GM20000 (cell line): ENCODE measurements at regions not wholly inside any gene's neighbourhood (a gene's known extent, or its start where the extent isn't known, plus 50 kb on each side); places are given as distances from the start of the nearest gene placed in this dataset.
"Not testable (repeated sequence)": the region's sequence is repeated elsewhere in the genome, so short reads cannot be mapped to it uniquely, and the experiment has no call there.

Source experiments
- DNase-seq: peaks from one replicate; pipeline ENCODE4 v3.0.0; 2012; ENCODE audit warnings: low spot score
- TF ChIP-seq, protein P1 (sequence below): IDR thresholded peaks from 2 replicates; pipeline ENCODE4 v1.5.1; 2012; ENCODE audit warnings: mild to moderate bottlenecking, control low read depth; ENCODE audit errors: extremely low read depth, missing control alignments

- not testable (repeated sequence) for DNase-seq
These were observed 83.2 kb downstream of the POTEB3 start for GRCh38 chr15:21357056-21357455.

DNA sequence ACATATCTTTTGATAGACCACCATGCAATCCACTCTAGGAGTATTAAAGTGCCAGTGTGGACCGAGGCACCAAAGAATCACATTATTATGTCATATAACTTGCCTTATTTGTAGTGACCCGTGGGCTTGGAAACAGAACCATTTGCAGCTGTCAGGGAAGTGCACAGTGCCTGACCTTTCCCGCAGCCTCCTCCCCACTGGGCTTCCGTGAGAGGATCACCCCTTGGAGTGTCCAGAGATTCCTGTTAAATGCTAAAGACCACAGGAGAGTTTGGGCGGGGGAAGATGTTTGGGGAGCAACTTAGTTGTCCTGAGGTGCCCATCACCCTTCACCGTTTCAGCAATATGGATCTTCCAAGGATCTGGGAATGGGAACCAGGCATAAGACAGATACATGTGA lies 84.4 kb downstream of the POTEB3 start:
- DNase-seq: not testable (repeated sequence)

DNA sequence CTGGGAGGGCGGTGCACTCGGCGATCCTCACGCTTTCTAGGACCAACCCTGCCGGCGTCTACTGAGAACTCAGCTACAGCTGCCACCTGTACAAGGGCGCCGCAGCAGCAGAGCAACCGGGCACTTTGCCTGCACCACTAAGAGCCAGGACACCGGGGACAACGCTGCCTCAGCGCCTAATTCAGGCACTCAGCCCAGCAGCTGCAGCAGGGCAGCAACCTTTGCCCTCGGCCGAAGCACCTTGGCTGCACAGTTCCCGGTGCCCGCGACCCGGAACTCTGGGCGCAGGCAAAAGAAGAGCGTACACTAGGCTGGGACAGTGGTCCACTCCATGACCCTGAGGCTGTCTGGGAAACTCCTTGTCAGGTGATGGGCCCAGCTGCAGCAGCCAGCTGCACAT lies 85.7 kb downstream of the POTEB3 start:
- not testable (repeated sequence) for DNase-seq

- DNase-seq: not testable (repeated sequence)
These were observed 87.5 kb downstream of the POTEB3 start for GRCh38 chr15:21352670-21353318.

DNA sequence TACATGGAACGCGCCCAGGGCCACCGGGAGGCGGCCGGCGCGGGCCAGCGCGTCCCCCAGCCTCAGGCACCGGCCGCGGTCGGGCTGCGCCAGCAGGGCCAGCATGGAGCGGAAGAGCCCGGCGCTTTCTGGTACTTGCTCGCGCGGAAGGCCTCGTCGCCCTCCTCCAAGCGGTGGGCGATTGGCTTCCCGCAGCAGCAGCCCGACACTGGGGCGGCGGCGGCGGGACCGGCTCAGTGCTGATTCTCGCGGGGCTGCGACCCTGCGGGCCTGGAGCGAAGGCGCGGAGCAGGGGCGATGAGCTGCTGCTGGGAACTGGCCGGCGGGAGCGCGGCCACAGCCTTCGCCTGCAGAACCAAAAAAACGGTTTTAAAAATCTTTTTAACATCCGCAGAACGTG lies 95.3 kb downstream of the POTEB3 start:
- DNase-seq: not testable (repeated sequence)

DNA sequence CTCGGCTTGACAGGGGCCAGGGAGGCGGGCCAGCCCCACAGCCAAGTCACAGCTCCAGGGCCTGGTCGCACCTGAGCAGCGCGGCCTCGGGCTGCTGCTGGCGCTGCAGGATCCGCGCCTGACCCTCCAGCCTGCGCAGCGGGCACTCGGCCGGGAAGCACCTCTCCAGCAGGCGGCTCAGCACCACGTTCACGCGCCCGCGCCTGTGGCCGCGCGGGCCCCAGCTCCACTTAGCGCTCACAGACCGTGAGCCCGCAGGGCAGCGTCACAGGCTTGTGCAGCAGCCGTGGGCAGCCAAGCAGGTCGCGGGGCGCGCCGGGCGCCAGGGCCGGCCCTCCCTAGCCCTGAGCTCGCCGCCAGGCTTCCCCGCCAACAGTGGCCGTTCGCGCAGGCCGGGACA lies 95.8 kb downstream of the POTEB3 start:
- DNase-seq: not testable (repeated sequence)

DNA sequence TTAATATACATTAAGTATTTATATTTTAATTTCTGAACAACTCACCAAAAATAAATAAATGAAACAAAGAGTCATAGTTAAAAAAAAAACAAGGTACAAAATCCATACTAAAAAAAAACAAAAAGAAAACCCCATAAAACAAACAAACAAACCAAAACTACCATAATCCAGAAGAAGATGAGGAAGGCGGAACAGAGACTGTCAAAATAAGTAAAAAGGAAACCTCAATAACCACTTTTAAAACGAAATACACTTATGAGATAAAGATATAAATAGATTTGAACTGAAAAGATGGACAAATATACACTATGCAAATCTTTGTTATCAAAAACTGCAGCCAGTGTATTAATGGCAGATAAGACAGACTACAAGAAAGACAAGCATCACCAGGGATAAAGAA lies 103.3 kb downstream of the POTEB3 start:
- not testable (repeated sequence) for DNase-seq

DNA sequence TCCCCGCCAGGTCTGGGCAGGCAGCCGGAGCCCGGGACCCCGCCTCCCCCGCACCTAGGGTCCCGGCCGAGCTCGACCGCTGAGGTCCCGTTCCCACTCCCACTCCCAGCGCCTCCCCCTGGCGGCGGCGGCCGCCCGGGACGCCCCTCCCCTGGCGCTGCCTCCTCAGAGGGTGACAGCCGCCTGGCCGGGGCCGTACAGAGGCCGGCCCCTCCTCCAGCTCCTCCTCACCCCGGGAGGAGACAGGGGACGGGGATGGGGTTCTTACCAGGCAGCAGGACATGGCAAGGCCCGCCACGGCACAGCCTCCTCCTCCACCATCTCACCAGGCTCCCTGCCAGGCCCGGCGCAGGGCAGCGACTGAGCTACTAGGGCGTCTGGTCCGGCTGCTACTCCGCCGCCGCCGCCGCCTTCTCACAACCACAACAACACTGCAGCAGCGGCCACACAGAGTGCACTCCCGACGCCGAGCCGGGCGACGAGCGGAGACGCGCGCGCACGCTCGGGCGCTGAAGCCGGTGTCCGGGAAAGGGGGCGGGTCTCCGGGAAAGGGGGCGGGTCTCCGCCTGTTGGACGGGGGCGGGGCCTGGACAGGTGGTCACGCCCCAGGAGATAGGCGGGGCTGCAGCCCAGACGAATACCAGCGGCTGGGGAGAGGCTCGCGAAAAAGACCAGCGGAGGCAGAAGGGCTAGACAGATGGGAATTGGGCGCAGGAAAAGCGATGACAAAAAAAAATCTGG lies 115.4 kb downstream of the POTEB3 start:
- not testable (repeated sequence) for DNase-seq

- DNase-seq: not testable (repeated sequence)
These were observed 155.9 kb downstream of the POTEB3 start for GRCh38 chr15:21284353-21284752.

DNA sequence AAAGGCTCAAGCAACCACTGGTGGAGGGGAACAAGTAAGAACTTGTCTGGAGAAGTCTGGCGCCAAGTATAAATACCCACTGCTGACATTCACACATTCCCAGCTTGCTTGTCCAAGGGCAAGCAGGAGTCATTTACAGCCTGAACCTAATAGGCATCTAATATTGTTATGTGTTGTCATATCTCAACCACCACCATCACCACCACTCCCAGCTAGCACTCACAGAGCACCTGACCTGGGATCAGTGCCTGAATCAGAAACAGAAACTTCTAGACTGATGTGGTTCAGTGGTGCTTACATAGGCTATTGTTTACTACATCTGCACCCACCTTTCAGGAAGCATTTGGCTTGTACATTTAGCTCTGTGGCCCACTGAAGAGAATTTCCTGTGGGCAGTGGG lies 157.1 kb downstream of the POTEB3 start:
- not testable (repeated sequence) for DNase-seq

GRCh38 chr15:21280272-21280671 lies 160.0 kb downstream of the POTEB3 start:
- DNase-seq: not testable (repeated sequence)

DNA sequence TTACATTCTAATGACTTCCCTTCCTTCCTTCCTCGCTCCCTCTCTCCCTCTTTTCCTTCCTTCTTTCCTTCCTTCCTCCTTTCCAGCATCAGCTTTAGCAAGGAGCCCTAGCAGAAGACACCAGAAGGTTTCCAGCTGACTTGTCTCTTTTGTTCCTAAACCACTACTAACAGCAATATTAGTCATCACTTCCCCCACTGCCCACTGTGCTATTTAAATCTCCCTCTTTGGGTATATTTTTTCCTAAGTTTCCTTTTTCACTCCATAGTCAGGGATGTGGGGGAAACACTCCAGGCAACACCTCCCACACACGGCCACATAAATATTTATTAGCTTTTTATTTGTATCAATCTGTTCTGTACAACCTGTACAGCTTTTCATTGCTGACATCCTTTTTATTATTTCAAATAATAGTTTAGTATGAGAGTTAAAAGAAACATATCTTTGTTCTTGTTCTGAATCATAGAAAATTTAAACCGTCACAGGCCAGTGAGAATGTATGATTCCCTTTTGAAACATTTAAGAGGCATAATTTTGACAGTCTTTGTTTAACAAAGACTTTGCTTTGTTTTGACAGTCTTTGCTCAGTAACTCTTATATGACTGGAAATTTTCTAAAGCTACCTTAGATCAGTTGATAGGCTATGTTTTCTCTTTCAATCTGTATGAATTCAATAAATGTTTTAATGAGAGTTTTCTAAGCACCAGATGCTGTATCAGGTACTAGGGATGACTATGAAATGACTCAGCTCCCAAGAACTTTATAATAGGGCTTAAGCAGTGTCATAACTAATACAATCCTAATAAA lies 167.9 kb downstream of the POTEB3 start:
- peak; percentile 18 for DNase-seq

- TF ChIP-seq, protein P1, sequence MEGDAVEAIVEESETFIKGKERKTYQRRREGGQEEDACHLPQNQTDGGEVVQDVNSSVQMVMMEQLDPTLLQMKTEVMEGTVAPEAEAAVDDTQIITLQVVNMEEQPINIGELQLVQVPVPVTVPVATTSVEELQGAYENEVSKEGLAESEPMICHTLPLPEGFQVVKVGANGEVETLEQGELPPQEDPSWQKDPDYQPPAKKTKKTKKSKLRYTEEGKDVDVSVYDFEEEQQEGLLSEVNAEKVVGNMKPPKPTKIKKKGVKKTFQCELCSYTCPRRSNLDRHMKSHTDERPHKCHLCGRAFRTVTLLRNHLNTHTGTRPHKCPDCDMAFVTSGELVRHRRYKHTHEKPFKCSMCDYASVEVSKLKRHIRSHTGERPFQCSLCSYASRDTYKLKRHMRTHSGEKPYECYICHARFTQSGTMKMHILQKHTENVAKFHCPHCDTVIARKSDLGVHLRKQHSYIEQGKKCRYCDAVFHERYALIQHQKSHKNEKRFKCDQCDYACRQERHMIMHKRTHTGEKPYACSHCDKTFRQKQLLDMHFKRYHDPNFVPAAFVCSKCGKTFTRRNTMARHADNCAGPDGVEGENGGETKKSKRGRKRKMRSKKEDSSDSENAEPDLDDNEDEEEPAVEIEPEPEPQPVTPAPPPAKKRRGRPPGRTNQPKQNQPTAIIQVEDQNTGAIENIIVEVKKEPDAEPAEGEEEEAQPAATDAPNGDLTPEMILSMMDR: no peak
- no peak for DNase-seq
These were observed 168.7 kb downstream of the POTEB3 start for GRCh38 chr15:21271566-21271965.

- TF ChIP-seq, protein P1: no peak
- DNase-seq: no peak
These were observed 169.8 kb downstream of the POTEB3 start for GRCh38 chr15:21270474-21270873.

DNA sequence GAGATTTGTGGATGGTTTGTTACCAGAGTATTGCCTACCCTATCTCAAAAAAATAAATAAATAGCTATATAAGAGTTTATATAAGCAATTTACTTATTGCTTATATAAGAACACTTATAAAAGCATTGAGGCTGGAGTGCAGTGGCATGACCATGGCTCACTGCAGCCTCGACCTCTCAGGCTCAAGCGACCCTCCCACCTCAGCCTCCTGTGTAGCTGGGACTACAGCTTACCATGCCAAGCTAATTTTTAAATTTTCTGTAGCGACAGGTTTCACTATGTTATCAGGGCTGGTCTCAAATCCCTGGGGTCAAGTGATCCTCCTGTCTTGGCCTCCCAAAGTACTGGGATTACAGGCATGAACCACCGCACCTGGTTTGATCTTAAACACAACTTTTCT lies 170.6 kb downstream of the POTEB3 start:
- DNase-seq: not testable (repeated sequence)
